ENCODE measurements at regions not wholly inside any gene's neighbourhood (a gene's known extent, or its start where the extent isn't known, plus 50 kb on each side); places are given as distances from the start of the nearest gene placed in this dataset.

DNA sequence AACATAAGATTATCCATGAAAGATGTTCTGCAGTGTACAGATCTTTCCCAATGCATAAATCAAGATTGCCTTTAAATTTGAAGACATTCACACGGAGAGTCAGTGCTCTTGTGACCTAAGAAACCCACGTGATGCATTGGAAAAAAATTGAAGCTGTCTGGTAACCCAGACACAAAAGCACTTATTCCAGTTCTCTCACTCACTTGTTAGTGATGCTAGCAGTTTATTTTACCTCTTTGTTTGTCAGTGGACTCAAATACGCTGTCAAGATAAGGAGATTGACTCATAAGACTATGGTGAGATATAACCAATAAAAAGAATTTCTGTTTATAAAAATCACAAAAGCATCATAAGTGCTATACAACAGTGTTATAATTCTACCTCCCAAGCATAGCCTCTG, 245.8 kb upstream of the SMIM31 start:
- Histone ChIP-seq H3K9me3 (ENCODE audit: low read length) (no peaks in the 10 kb centered on the region), H3K4me2 (ENCODE audit: low read length) (no peak overlapping the region), H3K4me1 (ENCODE audit: insufficient read depth, low read length, poor library complexity, severe bottlenecking) (no peaks in the 10 kb centered on the region), H3K27ac (ENCODE audit: low read depth, low read length, poor library complexity, severe bottlenecking) (no peak overlapping the region), H3K4me3 (ENCODE audit: low read depth, low read length, poor library complexity, severe bottlenecking) (no peak overlapping the region), H3K36me3 (ENCODE audit: insufficient read depth, low read length) (no peaks in the 10 kb centered on the region), H4K20me1 (ENCODE audit: insufficient read depth, low read length) (no peaks in the 10 kb centered on the region), H2AFZ (ENCODE audit: low read length) (no peak overlapping the region), H3K9me2 (ENCODE audit: insufficient read depth, low read length) (no peaks in the 10 kb centered on the region), H3K79me2 (ENCODE audit: insufficient read depth, low read depth, low read length) (no peaks in the 10 kb centered on the region)
- BruUV-seq (replicated peaks) = no TSS peak
- CTCF ChIA-PET (ENCODE audit: unreplicated experiment) = no interaction called here
- POLR2A ChIA-PET = no interaction called here
- TF ChIP-seq EZH2phosphoT487 (IDR thresholded peaks at IDR 0.05; ENCODE audit: borderline replicate concordance, low read depth, low read length) = no peak
- TF ChIP-seq, protein P1, sequence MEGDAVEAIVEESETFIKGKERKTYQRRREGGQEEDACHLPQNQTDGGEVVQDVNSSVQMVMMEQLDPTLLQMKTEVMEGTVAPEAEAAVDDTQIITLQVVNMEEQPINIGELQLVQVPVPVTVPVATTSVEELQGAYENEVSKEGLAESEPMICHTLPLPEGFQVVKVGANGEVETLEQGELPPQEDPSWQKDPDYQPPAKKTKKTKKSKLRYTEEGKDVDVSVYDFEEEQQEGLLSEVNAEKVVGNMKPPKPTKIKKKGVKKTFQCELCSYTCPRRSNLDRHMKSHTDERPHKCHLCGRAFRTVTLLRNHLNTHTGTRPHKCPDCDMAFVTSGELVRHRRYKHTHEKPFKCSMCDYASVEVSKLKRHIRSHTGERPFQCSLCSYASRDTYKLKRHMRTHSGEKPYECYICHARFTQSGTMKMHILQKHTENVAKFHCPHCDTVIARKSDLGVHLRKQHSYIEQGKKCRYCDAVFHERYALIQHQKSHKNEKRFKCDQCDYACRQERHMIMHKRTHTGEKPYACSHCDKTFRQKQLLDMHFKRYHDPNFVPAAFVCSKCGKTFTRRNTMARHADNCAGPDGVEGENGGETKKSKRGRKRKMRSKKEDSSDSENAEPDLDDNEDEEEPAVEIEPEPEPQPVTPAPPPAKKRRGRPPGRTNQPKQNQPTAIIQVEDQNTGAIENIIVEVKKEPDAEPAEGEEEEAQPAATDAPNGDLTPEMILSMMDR (conservative IDR thresholded peaks at IDR 0.05; ENCODE audit: low read length) = no peak
- intact Hi-C loops (cut with micrococcal nuclease; ENCODE audit: unreplicated experiment) = no loop called here
- no peak for DNase-seq (ENCODE audit: low spot score)

DNA sequence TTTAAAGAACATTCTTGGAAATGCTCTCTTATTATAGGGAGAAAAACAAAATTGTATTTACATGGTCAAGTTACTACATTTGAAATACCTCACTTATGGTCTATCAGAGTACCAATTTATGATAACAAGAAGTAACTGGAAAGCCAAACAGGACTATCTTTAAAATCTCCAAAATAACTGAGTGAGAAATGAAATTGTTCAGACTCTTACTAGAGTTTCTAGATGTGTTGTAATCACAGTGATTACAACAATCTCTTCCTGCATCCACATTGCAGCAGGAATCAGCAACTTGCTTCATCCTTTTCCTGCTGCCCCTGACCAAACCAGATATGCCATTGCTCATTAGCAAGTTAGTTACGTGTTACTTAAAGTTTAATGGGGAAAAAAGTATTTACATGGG, 245.2 kb upstream of the SMIM31 start:
- ChIA-PET POLR2A (interaction anchor here (0.5 to 0.6 kb wide), 2 partner anchors 62 to 1441 kb away, joined by 3 to 6 read pairs; no protein-coding TSS in a partner anchor), CTCF (ENCODE audit: unreplicated experiment) (no interaction called here)
- H3K4me1 ChIP-seq (ENCODE audit: insufficient read depth, low read length, poor library complexity, severe bottlenecking) = no peaks in the 10 kb centered on the region
- DNase-seq (ENCODE audit: low spot score) = no peak
- no peaks in the 10 kb centered on the region for H3K36me3 ChIP-seq (ENCODE audit: insufficient read depth, low read length)
- no TSS peak for BruUV-seq (replicated peaks)
- no peaks in the 10 kb centered on the region for H3K79me2 ChIP-seq (ENCODE audit: insufficient read depth, low read depth, low read length)
- no peak overlapping the region for H3K4me3 ChIP-seq (ENCODE audit: low read depth, low read length, poor library complexity, severe bottlenecking)
- intact Hi-C loops (cut with micrococcal nuclease; ENCODE audit: unreplicated experiment) = no loop called here
- no peak for TF ChIP-seq EZH2phosphoT487 (IDR thresholded peaks at IDR 0.05; ENCODE audit: borderline replicate concordance, low read depth, low read length)
- TF ChIP-seq, protein P1 (conservative IDR thresholded peaks at IDR 0.05; ENCODE audit: low read length) = no peak
- no peaks in the 10 kb centered on the region for H3K9me3 ChIP-seq (ENCODE audit: low read length)
- H4K20me1 ChIP-seq (ENCODE audit: insufficient read depth, low read length) = no peaks in the 10 kb centered on the region
- H2AFZ ChIP-seq (ENCODE audit: low read length) = no peak overlapping the region
- H3K27ac ChIP-seq (ENCODE audit: low read depth, low read length, poor library complexity, severe bottlenecking) = no peak overlapping the region
- no peaks in the 10 kb centered on the region for H3K9me2 ChIP-seq (ENCODE audit: insufficient read depth, low read length)
- H3K4me2 ChIP-seq (ENCODE audit: low read length) = no peak overlapping the region

DNA sequence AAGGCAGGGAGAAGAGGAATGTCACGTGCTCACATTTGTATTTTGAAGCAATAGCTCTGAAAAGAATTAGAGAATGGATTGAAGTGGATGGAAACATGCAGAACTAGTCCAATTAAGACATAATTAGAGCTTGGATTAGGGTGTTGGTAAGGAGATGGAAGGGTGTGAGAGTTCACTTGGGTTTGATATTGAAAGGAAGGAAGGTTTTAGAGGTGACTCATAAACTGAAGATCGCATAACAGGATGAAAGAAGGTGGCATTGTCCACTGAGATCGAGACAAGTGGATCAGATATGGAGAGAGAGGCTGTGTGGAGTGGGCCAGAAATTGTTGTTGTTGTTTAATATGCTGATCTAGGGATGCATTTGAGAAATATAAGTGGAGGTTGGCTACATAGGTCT, 244.0 kb upstream of the SMIM31 start:
- BruUV-seq (replicated peaks) = no TSS peak
- no peaks in the 10 kb centered on the region for H3K36me3 ChIP-seq (ENCODE audit: insufficient read depth, low read length)

More for the DNA sequence above, 244.0 kb upstream of the SMIM31 start:
- TF ChIP-seq EZH2phosphoT487 (IDR thresholded peaks at IDR 0.05; ENCODE audit: borderline replicate concordance, low read depth, low read length) = no peak
- TF ChIP-seq, protein P1 (conservative IDR thresholded peaks at IDR 0.05; ENCODE audit: low read length) = no peak
- POLR2A ChIA-PET = interaction anchor here (1.0 kb wide), 1 partner anchor 11 kb away, joined by 3 read pairs; no protein-coding TSS in a partner anchor
- Histone ChIP-seq H3K4me3 (ENCODE audit: low read depth, low read length, poor library complexity, severe bottlenecking) (no peak overlapping the region), H3K4me2 (ENCODE audit: low read length) (no peak overlapping the region), H3K27ac (ENCODE audit: low read depth, low read length, poor library complexity, severe bottlenecking) (no peak overlapping the region), H3K4me1 (ENCODE audit: insufficient read depth, low read length, poor library complexity, severe bottlenecking) (no peaks in the 10 kb centered on the region), H3K79me2 (ENCODE audit: insufficient read depth, low read depth, low read length) (no peaks in the 10 kb centered on the region), H4K20me1 (ENCODE audit: insufficient read depth, low read length) (no peaks in the 10 kb centered on the region), H2AFZ (ENCODE audit: low read length) (no peak overlapping the region), H3K9me3 (ENCODE audit: low read length) (no peaks in the 10 kb centered on the region), H3K9me2 (ENCODE audit: insufficient read depth, low read length) (no peaks in the 10 kb centered on the region)
- intact Hi-C loops (cut with micrococcal nuclease; ENCODE audit: unreplicated experiment) = no loop called here
- CTCF ChIA-PET (ENCODE audit: unreplicated experiment) = no interaction called here
- DNase-seq (ENCODE audit: low spot score) = no peak

All from OCI-LY7 (cell line).